ENCODE measurements at regions not wholly inside any gene's neighbourhood (a gene's known extent, or its start where the extent isn't known, plus 50 kb on each side); places are given as distances from the start of the nearest gene placed in this dataset.

- Histone ChIP-seq H3K4me3 (ENCODE audit: low read depth in 1 of 2, low read length in 2 of 2) (no peak overlapping the region), H3K27me3 (ENCODE audit: control insufficient read depth in 1 of 2, insufficient read depth in 2 of 2, low read length in 2 of 2) (no peaks in the 10 kb centered on the region), H3K4me1 (ENCODE audit: control insufficient read depth in 1 of 2, insufficient read depth in 2 of 2, low read length in 2 of 2) (no peaks in the 10 kb centered on the region), H3K9ac (ENCODE audit: low read depth in 1 of 2, low read length in 2 of 2) (no peak overlapping the region), H3K36me3 (ENCODE audit: control insufficient read depth in 1 of 2, insufficient read depth in 2 of 2, low read length in 2 of 2) (no peaks in the 10 kb centered on the region), H3K9me3 (ENCODE audit: control insufficient read depth in 1 of 2, low read length in 2 of 2) (no peaks in the 10 kb centered on the region), H3K27ac (ENCODE audit: low read depth, low read length) (no peak overlapping the region)
These were observed 53.9 kb upstream of the GALNTL6 start for GRCh38 chr4:171759274-171759673.

GRCh38 chr4:171751538-171751937 is 61.7 kb upstream of the GALNTL6 start:
- H3K27me3 ChIP-seq (ENCODE audit: control insufficient read depth in 1 of 2, insufficient read depth in 2 of 2, low read length in 2 of 2) = no peaks in the 10 kb centered on the region
- H3K4me3 ChIP-seq (ENCODE audit: low read depth in 1 of 2, low read length in 2 of 2) = no peak overlapping the region
- no peaks in the 10 kb centered on the region for H3K4me1 ChIP-seq (ENCODE audit: control insufficient read depth in 1 of 2, insufficient read depth in 2 of 2, low read length in 2 of 2)

GRCh38 chr4:171746418-171746817 is 66.8 kb upstream of the GALNTL6 start:
- H3K4me3 ChIP-seq (ENCODE audit: low read depth in 1 of 2, low read length in 2 of 2) = no peak overlapping the region
- H3K9ac ChIP-seq (ENCODE audit: low read depth in 1 of 2, low read length in 2 of 2) = no peak overlapping the region
- no peaks in the 10 kb centered on the region for H3K27me3 ChIP-seq (ENCODE audit: control insufficient read depth in 1 of 2, insufficient read depth in 2 of 2, low read length in 2 of 2)
- H3K36me3 ChIP-seq (ENCODE audit: control insufficient read depth in 1 of 2, insufficient read depth in 2 of 2, low read length in 2 of 2) = no peaks in the 10 kb centered on the region
- H3K9me3 ChIP-seq (ENCODE audit: control insufficient read depth in 1 of 2, low read length in 2 of 2) = no peaks in the 10 kb centered on the region
- no peak overlapping the region for H3K27ac ChIP-seq (ENCODE audit: low read depth, low read length)
- no peaks in the 10 kb centered on the region for H3K4me1 ChIP-seq (ENCODE audit: control insufficient read depth in 1 of 2, insufficient read depth in 2 of 2, low read length in 2 of 2)

More at GRCh38 chr4:171751538-171751937, 61.7 kb upstream of the GALNTL6 start:
- Histone ChIP-seq H3K36me3 (ENCODE audit: control insufficient read depth in 1 of 2, insufficient read depth in 2 of 2, low read length in 2 of 2) (no peaks in the 10 kb centered on the region), H3K9me3 (ENCODE audit: control insufficient read depth in 1 of 2, low read length in 2 of 2) (no peaks in the 10 kb centered on the region), H3K9ac (ENCODE audit: low read depth in 1 of 2, low read length in 2 of 2) (no peak overlapping the region), H3K27ac (ENCODE audit: low read depth, low read length) (no peak overlapping the region)

- no peak overlapping the region for H3K27ac ChIP-seq (ENCODE audit: low read depth, low read length)
These were observed 70.8 kb upstream of the GALNTL6 start for GRCh38 chr4:171742436-171742835.

DNA sequence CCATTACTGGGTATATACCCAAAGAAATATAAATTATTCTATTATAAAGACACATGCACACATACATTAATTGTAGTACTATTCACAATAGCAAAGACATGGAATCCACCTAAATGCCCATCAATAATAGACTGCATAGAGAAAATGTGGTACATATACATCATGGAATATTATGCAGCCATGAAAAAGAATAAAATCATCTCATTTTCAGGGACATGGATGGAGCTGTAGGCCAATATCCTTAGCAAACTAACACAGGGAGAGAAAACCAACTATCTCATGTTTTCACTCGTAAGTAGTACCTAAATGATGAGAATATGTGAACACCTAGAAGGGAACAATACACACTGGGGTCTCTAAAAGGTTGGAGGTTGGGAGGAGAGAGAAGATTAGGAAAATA is 86.0 kb upstream of the GALNTL6 start:
- no peak overlapping the region for H3K9ac ChIP-seq (ENCODE audit: low read depth in 1 of 2, low read length in 2 of 2)
- no peak overlapping the region for H3K4me3 ChIP-seq (ENCODE audit: low read depth in 1 of 2, low read length in 2 of 2)
- H3K36me3 ChIP-seq (ENCODE audit: control insufficient read depth in 1 of 2, insufficient read depth in 2 of 2, low read length in 2 of 2) = no peaks in the 10 kb centered on the region
- no peak overlapping the region for H3K27ac ChIP-seq (ENCODE audit: low read depth, low read length)
- no peaks in the 10 kb centered on the region for H3K27me3 ChIP-seq (ENCODE audit: control insufficient read depth in 1 of 2, insufficient read depth in 2 of 2, low read length in 2 of 2)
- no peaks in the 10 kb centered on the region for H3K4me1 ChIP-seq (ENCODE audit: control insufficient read depth in 1 of 2, insufficient read depth in 2 of 2, low read length in 2 of 2)
- H3K9me3 ChIP-seq (ENCODE audit: control insufficient read depth in 1 of 2, low read length in 2 of 2) = peaks cover 8% of the 10 kb centered on the region in 2 donors

More at GRCh38 chr4:171742436-171742835, 70.8 kb upstream of the GALNTL6 start:
- Histone ChIP-seq H3K36me3 (ENCODE audit: control insufficient read depth in 1 of 2, insufficient read depth in 2 of 2, low read length in 2 of 2) (no peaks in the 10 kb centered on the region), H3K9me3 (ENCODE audit: control insufficient read depth in 1 of 2, low read length in 2 of 2) (no peaks in the 10 kb centered on the region), H3K9ac (ENCODE audit: low read depth in 1 of 2, low read length in 2 of 2) (no peak overlapping the region), H3K27me3 (ENCODE audit: control insufficient read depth in 1 of 2, insufficient read depth in 2 of 2, low read length in 2 of 2) (no peaks in the 10 kb centered on the region), H3K4me1 (ENCODE audit: control insufficient read depth in 1 of 2, insufficient read depth in 2 of 2, low read length in 2 of 2) (no peaks in the 10 kb centered on the region), H3K4me3 (ENCODE audit: low read depth in 1 of 2, low read length in 2 of 2) (no peak overlapping the region)

GRCh38 chr4:171721937-171722336 is 91.3 kb upstream of the GALNTL6 start:
- Histone ChIP-seq H3K4me3 (ENCODE audit: low read depth in 1 of 2, low read length in 2 of 2) (no peak overlapping the region), H3K27me3 (ENCODE audit: control insufficient read depth in 1 of 2, insufficient read depth in 2 of 2, low read length in 2 of 2) (no peaks in the 10 kb centered on the region), H3K36me3 (ENCODE audit: control insufficient read depth in 1 of 2, insufficient read depth in 2 of 2, low read length in 2 of 2) (no peaks in the 10 kb centered on the region), H3K9me3 (ENCODE audit: control insufficient read depth in 1 of 2, low read length in 2 of 2) (peaks cover 0 to 3% of the 10 kb centered on the region in 2 donors), H3K4me1 (ENCODE audit: control insufficient read depth in 1 of 2, insufficient read depth in 2 of 2, low read length in 2 of 2) (no peaks in the 10 kb centered on the region), H3K27ac (ENCODE audit: low read depth, low read length) (no peak overlapping the region), H3K9ac (ENCODE audit: low read depth in 1 of 2, low read length in 2 of 2) (no peak overlapping the region)

DNA sequence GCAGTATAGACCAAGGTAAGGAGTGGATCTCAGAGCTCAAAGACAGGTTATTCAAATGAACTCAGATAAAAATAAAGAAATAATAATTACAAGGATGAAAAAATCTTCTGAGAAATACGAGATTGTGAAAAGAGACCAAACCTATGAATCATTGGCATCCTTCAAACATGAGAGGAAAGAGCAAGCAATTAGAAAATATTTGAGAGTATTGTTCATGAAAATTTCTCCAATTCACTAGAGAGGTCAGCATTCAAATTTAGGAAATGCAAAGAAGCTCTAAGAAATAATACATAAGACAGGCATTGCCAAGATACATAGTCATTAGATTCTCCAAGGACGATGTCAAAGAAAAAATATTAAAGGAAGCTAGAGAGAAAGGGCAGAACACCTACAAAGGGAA is 93.5 kb upstream of the GALNTL6 start:
- H3K36me3 ChIP-seq (ENCODE audit: control insufficient read depth in 1 of 2, insufficient read depth in 2 of 2, low read length in 2 of 2) = no peaks in the 10 kb centered on the region
- H3K27me3 ChIP-seq (ENCODE audit: control insufficient read depth in 1 of 2, insufficient read depth in 2 of 2, low read length in 2 of 2) = no peaks in the 10 kb centered on the region
- H3K9me3 ChIP-seq (ENCODE audit: control insufficient read depth in 1 of 2, low read length in 2 of 2) = peaks cover 0 to 3% of the 10 kb centered on the region in 2 donors
- no peaks in the 10 kb centered on the region for H3K4me1 ChIP-seq (ENCODE audit: control insufficient read depth in 1 of 2, insufficient read depth in 2 of 2, low read length in 2 of 2)
- no peak overlapping the region for H3K9ac ChIP-seq (ENCODE audit: low read depth in 1 of 2, low read length in 2 of 2)
- no peak overlapping the region for H3K4me3 ChIP-seq (ENCODE audit: low read depth in 1 of 2, low read length in 2 of 2)
- no peak overlapping the region for H3K27ac ChIP-seq (ENCODE audit: low read depth, low read length)

GRCh38 chr4:171718665-171719064 is 94.5 kb upstream of the GALNTL6 start:
- no peaks in the 10 kb centered on the region for H3K27me3 ChIP-seq (ENCODE audit: control insufficient read depth in 1 of 2, insufficient read depth in 2 of 2, low read length in 2 of 2)

GRCh38 chr4:171718069-171718468 is 95.1 kb upstream of the GALNTL6 start:
- no peaks in the 10 kb centered on the region for H3K36me3 ChIP-seq (ENCODE audit: control insufficient read depth in 1 of 2, insufficient read depth in 2 of 2, low read length in 2 of 2)
- no peak overlapping the region for H3K4me3 ChIP-seq (ENCODE audit: low read depth in 1 of 2, low read length in 2 of 2)
- peaks cover 0 to 3% of the 10 kb centered on the region in 2 donors for H3K9me3 ChIP-seq (ENCODE audit: control insufficient read depth in 1 of 2, low read length in 2 of 2)
- H3K27ac ChIP-seq (ENCODE audit: low read depth, low read length) = no peak overlapping the region
- no peaks in the 10 kb centered on the region for H3K4me1 ChIP-seq (ENCODE audit: control insufficient read depth in 1 of 2, insufficient read depth in 2 of 2, low read length in 2 of 2)
- no peaks in the 10 kb centered on the region for H3K27me3 ChIP-seq (ENCODE audit: control insufficient read depth in 1 of 2, insufficient read depth in 2 of 2, low read length in 2 of 2)
- H3K9ac ChIP-seq (ENCODE audit: low read depth in 1 of 2, low read length in 2 of 2) = no peak overlapping the region

More at GRCh38 chr4:171718665-171719064, 94.5 kb upstream of the GALNTL6 start:
- Histone ChIP-seq H3K9me3 (ENCODE audit: control insufficient read depth in 1 of 2, low read length in 2 of 2) (peaks cover 0 to 3% of the 10 kb centered on the region in 2 donors), H3K36me3 (ENCODE audit: control insufficient read depth in 1 of 2, insufficient read depth in 2 of 2, low read length in 2 of 2) (no peaks in the 10 kb centered on the region), H3K27ac (ENCODE audit: low read depth, low read length) (no peak overlapping the region), H3K9ac (ENCODE audit: low read depth in 1 of 2, low read length in 2 of 2) (no peak overlapping the region), H3K4me1 (ENCODE audit: control insufficient read depth in 1 of 2, insufficient read depth in 2 of 2, low read length in 2 of 2) (no peaks in the 10 kb centered on the region), H3K4me3 (ENCODE audit: low read depth in 1 of 2, low read length in 2 of 2) (no peak overlapping the region)

DNA sequence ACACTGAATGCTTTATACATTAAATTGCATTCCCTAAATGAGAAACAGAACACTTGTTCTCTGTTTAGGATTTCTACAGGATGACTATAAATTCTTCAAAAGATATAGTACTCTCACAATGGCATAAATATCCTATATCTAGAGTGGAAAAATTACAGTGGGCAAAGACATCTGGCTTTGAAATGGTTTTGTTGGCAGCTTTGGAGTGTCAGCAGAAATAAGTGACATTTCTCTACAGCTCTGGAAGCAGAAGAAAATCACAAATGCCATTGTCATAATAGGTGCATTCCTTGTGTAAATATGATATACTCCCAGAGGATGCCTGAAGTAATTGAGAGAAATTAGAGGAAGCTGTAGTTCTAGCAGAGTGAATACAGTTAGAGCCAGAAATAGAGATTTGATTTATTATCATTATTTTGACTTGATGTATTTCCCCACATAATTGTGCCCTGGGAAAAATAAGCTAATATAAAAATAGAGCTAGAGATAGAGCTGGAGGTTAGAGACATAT is 95.9 kb upstream of the GALNTL6 start:
- Histone ChIP-seq H3K4me1 (ENCODE audit: control insufficient read depth in 1 of 2, insufficient read depth in 2 of 2, low read length in 2 of 2) (no peaks in the 10 kb centered on the region), H3K9ac (ENCODE audit: low read depth in 1 of 2, low read length in 2 of 2) (no peak overlapping the region)

DNA sequence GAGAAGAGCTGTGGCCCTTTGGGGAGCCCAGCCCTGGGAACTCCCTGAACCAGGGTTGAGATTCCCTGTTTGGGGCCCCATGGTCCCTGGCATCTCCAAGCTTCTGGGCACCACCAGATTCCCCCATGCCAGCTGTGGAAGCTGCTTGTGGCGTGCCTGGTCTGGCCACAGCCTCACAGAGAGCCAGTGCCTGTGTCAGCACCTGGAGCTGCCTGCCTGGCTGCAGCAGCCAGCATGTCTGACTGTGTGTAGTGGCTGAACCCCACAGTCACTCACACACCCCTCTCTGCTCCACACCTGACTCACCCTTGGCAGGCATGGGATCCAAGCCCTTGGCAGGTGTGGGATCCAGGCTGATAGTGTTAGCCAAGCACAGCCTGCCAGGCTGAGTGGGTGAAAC is 97.2 kb upstream of the GALNTL6 start:
- no peaks in the 10 kb centered on the region for H3K36me3 ChIP-seq (ENCODE audit: control insufficient read depth in 1 of 2, insufficient read depth in 2 of 2, low read length in 2 of 2)
- no peak overlapping the region for H3K27ac ChIP-seq (ENCODE audit: low read depth, low read length)
- no peaks in the 10 kb centered on the region for H3K9me3 ChIP-seq (ENCODE audit: control insufficient read depth in 1 of 2, low read length in 2 of 2)
- H3K27me3 ChIP-seq (ENCODE audit: control insufficient read depth in 1 of 2, insufficient read depth in 2 of 2, low read length in 2 of 2) = no peaks in the 10 kb centered on the region
- H3K4me3 ChIP-seq (ENCODE audit: low read depth in 1 of 2, low read length in 2 of 2) = no peak overlapping the region
- no peaks in the 10 kb centered on the region for H3K4me1 ChIP-seq (ENCODE audit: control insufficient read depth in 1 of 2, insufficient read depth in 2 of 2, low read length in 2 of 2)
- H3K9ac ChIP-seq (ENCODE audit: low read depth in 1 of 2, low read length in 2 of 2) = no peak overlapping the region

More for the DNA sequence above, 95.9 kb upstream of the GALNTL6 start:
- no peaks in the 10 kb centered on the region for H3K27me3 ChIP-seq (ENCODE audit: control insufficient read depth in 1 of 2, insufficient read depth in 2 of 2, low read length in 2 of 2)
- no peak overlapping the region for H3K4me3 ChIP-seq (ENCODE audit: low read depth in 1 of 2, low read length in 2 of 2)
- no peak overlapping the region for H3K27ac ChIP-seq (ENCODE audit: low read depth, low read length)
- H3K9me3 ChIP-seq (ENCODE audit: control insufficient read depth in 1 of 2, low read length in 2 of 2) = no peaks in the 10 kb centered on the region
- no peaks in the 10 kb centered on the region for H3K36me3 ChIP-seq (ENCODE audit: control insufficient read depth in 1 of 2, insufficient read depth in 2 of 2, low read length in 2 of 2)

All from duodenal mucosa (tissue), 2 donors.